Activated naive CD4-positive, alpha-beta T cell treated with anti-CD3 and anti-CD28 coated beads for 36 hours (primary cell): ENCODE measurements at regions not wholly inside any gene's neighbourhood (a gene's known extent, or its start where the extent isn't known, plus 50 kb on each side); places are given as distances from the start of the nearest gene placed in this dataset.
"Not testable (repeated sequence)": the region's sequence is repeated elsewhere in the genome, so short reads cannot be mapped to it uniquely, and the experiment has no call there.

Source experiments
- CTCF ChIA-PET: fragments of 350-600 bp; sonication (Branson Sonifier 250); formaldehyde crosslinking; loops from one replicate; lab custom pipeline; 2021; ENCODE audit warnings: antibody characterized with exemption; lab: Charles Lee
- DNase-seq: peaks from one replicate; pipeline ENCODE4 v3.0.0-alpha.2; 2020
- H3K27ac Mint-ChIP-seq: one replicate; pipeline ENCODE4 v1.8.0; 2021; ENCODE audit warnings: mild to moderate bottlenecking, mixed read lengths
- H3K27me3 Mint-ChIP-seq: one replicate; pipeline ENCODE4 v1.8.0; 2021; ENCODE audit warnings: low read depth, mixed read lengths
- H3K36me3 Mint-ChIP-seq: one replicate; pipeline ENCODE4 v1.8.0; 2021; ENCODE audit warnings: low read depth, mixed read lengths
- H3K4me1 Mint-ChIP-seq: one replicate; pipeline ENCODE4 v1.8.0; 2021; ENCODE audit warnings: low read depth, mixed read lengths
- H3K4me3 Mint-ChIP-seq: one replicate; pipeline ENCODE4 v1.8.0; 2021; ENCODE audit warnings: mild to moderate bottlenecking, moderate library complexity, mixed read lengths
- H3K9me3 Mint-ChIP-seq: one replicate; pipeline ENCODE4 v1.8.0; 2021; ENCODE audit warnings: mixed read lengths
- intact Hi-C: fragments of 100-400 bp; cut with micrococcal nuclease; formaldehyde crosslinking; loops from one replicate; pipeline ENCODE4 v1.15.1; 2023

DNA sequence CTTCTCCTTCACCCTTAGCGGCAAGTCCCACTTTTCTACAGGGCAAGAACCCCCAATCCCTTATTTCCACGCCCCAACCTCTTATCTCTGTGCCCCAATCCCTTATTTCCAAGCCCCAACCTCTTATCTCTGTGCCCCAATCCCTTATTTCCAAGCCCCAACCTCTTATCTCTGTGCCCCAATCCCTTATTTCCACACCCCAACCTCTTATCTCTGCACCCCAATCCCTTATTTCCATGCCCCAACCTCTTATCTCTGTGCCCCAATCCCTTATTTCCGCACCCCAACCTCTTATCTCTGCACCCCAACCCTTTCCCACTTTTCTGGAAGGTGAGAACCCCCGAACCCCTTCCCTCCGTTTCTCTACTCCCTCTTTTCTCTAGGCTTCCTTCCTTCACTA, 116.1 kb upstream of the GJE1 start:
- H3K9me3 Mint-ChIP-seq, DNase-seq, H3K4me3 Mint-ChIP-seq, H3K27ac Mint-ChIP-seq, CTCF ChIA-PET, H3K36me3 Mint-ChIP-seq: not testable (repeated sequence)
- intact Hi-C loops, result loop anchor here (10.0 kb wide), 1 partner anchor 532 kb away; no protein-coding TSS in a partner anchor
- peaks cover 27% of the 10 kb centered on the region for H3K27me3 Mint-ChIP-seq
- H3K4me1 Mint-ChIP-seq, result peaks cover 14% of the 10 kb centered on the region

DNA sequence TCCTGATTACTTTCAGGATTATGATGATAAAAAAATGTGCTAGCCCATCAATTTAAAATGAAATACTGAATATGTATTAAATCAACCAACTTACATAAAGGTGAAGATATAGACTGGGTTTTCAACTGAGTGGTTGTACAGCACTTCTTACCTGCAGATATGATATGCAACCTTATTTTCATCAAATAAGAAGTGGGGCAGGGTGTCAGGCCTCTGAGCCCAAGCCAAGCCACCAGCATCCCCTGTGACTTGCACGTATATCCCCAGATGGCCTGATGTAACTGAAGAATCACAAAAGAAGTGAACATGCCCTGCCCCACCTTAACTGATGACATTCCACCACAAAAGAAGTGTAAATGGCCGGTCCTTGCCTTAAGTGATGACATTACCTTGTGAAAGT, 117.3 kb upstream of the GJE1 start:
- Mint-ChIP-seq H3K4me1 (peaks cover 14% of the 10 kb centered on the region), H3K27me3 (peaks cover 27% of the 10 kb centered on the region)
- H3K9me3 Mint-ChIP-seq, DNase-seq, CTCF ChIA-PET, H3K27ac Mint-ChIP-seq, H3K36me3 Mint-ChIP-seq, H3K4me3 Mint-ChIP-seq: not testable (repeated sequence)
- intact Hi-C loops, result loop anchor here (10.0 kb wide), 1 partner anchor 531 kb away; no protein-coding TSS in a partner anchor

GRCh38 chr6:142015011-142015410, 117.7 kb upstream of the GJE1 start:
- H3K9me3 Mint-ChIP-seq, result no peaks in the 10 kb centered on the region
- no peak overlapping the region for H3K27ac Mint-ChIP-seq
- no peaks in the 10 kb centered on the region for H3K36me3 Mint-ChIP-seq
- H3K27me3 Mint-ChIP-seq, result peaks cover 27% of the 10 kb centered on the region
- no peak for DNase-seq
- H3K4me3 Mint-ChIP-seq, result no peak overlapping the region
- H3K4me1 Mint-ChIP-seq, result peaks cover 14% of the 10 kb centered on the region
- CTCF ChIA-PET, result no interaction called here
- intact Hi-C loops, result loop anchor here (10.0 kb wide), 1 partner anchor 530 kb away; no protein-coding TSS in a partner anchor

GRCh38 chr6:142014515-142014914, 118.2 kb upstream of the GJE1 start:
- H3K27ac Mint-ChIP-seq, result no peak overlapping the region
- peaks cover 25% of the 10 kb centered on the region for H3K27me3 Mint-ChIP-seq
- no peak overlapping the region for H3K4me3 Mint-ChIP-seq
- H3K9me3 Mint-ChIP-seq, result no peaks in the 10 kb centered on the region
- intact Hi-C loops, result loop anchor here (10.0 kb wide), 1 partner anchor 530 kb away; no protein-coding TSS in a partner anchor
- no peaks in the 10 kb centered on the region for H3K36me3 Mint-ChIP-seq
- CTCF ChIA-PET, result no interaction called here
- DNase-seq, result no peak
- peaks cover 14% of the 10 kb centered on the region for H3K4me1 Mint-ChIP-seq

GRCh38 chr6:142013875-142014495, 118.7 kb upstream of the GJE1 start:
- H3K27ac Mint-ChIP-seq, result no peak overlapping the region
- peaks cover 14% of the 10 kb centered on the region for H3K4me1 Mint-ChIP-seq
- intact Hi-C loops, result loop anchor here (1.0 to 10.0 kb wide), 3 partner anchors 25 to 529 kb away; no protein-coding TSS in a partner anchor
- DNase-seq, result no peak
- CTCF ChIA-PET, result no interaction called here
- no peak overlapping the region for H3K4me3 Mint-ChIP-seq
- no peaks in the 10 kb centered on the region for H3K36me3 Mint-ChIP-seq
- no peaks in the 10 kb centered on the region for H3K9me3 Mint-ChIP-seq
- H3K27me3 Mint-ChIP-seq, result peaks cover 29% of the 10 kb centered on the region

- Mint-ChIP-seq H3K4me1 (peaks cover 14% of the 10 kb centered on the region), H3K9me3 (no peaks in the 10 kb centered on the region), H3K27me3 (peaks cover 27% of the 10 kb centered on the region), H3K4me3 (no peak overlapping the region), H3K36me3 (no peaks in the 10 kb centered on the region), H3K27ac (no peak overlapping the region)
- CTCF ChIA-PET, result no interaction called here
- no peak for DNase-seq
- intact Hi-C loops, result loop anchor here (1.0 to 10.0 kb wide), 3 partner anchors 24 to 528 kb away; no protein-coding TSS in a partner anchor
Observed at GRCh38 chr6:142013287-142013686, 119.4 kb upstream of the GJE1 start.

- no peak overlapping the region for H3K27ac Mint-ChIP-seq
- DNase-seq, result no peak
- no peaks in the 10 kb centered on the region for H3K9me3 Mint-ChIP-seq
- peaks cover 14% of the 10 kb centered on the region for H3K4me1 Mint-ChIP-seq
- no peak overlapping the region for H3K4me3 Mint-ChIP-seq
- no peaks in the 10 kb centered on the region for H3K36me3 Mint-ChIP-seq
- peaks cover 29% of the 10 kb centered on the region for H3K27me3 Mint-ChIP-seq
- intact Hi-C loops, result loop anchor here (2.0 to 10.0 kb wide), 2 partner anchors 23 to 527 kb away; no protein-coding TSS in a partner anchor
- CTCF ChIA-PET, result interaction anchor here (0.6 to 1.1 kb wide), 2 partner anchors 15 to 98 kb away, joined by 3 to 6 read pairs; no protein-coding TSS in a partner anchor
Observed at GRCh38 chr6:142011775-142012174, 121.0 kb upstream of the GJE1 start.

DNA sequence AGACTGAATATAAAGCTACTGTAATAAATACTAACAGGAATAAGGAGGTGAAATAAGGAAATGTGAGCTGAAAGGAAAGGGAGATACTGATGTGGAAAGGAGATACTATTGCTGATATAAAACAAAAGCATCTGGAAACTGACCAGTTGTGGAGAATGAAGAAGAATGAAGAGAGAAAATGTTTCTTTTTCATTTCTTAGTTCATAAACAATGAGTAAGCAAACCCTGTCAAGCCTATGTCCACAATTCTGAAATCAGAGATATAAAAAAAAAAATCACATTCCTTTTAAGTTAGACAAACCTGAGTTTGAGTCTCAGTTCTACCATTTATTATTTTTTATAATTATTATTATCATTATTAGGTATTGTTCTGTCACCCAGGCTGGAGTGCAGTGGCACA, 121.6 kb upstream of the GJE1 start:
- no peak overlapping the region for H3K4me3 Mint-ChIP-seq
- H3K36me3 Mint-ChIP-seq, result no peaks in the 10 kb centered on the region
- CTCF ChIA-PET, result interaction anchor here (0.6 to 1.1 kb wide), 2 partner anchors 16 to 99 kb away, joined by 3 to 6 read pairs; no protein-coding TSS in a partner anchor
- peaks cover 29% of the 10 kb centered on the region for H3K27me3 Mint-ChIP-seq
- H3K27ac Mint-ChIP-seq, result no peak overlapping the region
- H3K4me1 Mint-ChIP-seq, result peaks cover 14% of the 10 kb centered on the region
- no peak for DNase-seq
- H3K9me3 Mint-ChIP-seq, result no peaks in the 10 kb centered on the region
- intact Hi-C loops, result loop anchor here (10.0 kb wide), 1 partner anchor 526 kb away; no protein-coding TSS in a partner anchor

GRCh38 chr6:142009647-142010046, 123.1 kb upstream of the GJE1 start:
- no peaks in the 10 kb centered on the region for H3K36me3 Mint-ChIP-seq
- H3K4me3 Mint-ChIP-seq, result no peak overlapping the region
- H3K4me1 Mint-ChIP-seq, result peaks cover 12% of the 10 kb centered on the region
- no peak overlapping the region for H3K27ac Mint-ChIP-seq
- CTCF ChIA-PET, result interaction anchor here (0.9 kb wide), 1 partner anchor 20 kb away, joined by 3 read pairs; no protein-coding TSS in a partner anchor
- no peak for DNase-seq
- H3K27me3 Mint-ChIP-seq, result peaks cover 15% of the 10 kb centered on the region
- no peaks in the 10 kb centered on the region for H3K9me3 Mint-ChIP-seq
- intact Hi-C loops, result loop anchor here (10.0 kb wide), 1 partner anchor 525 kb away; no protein-coding TSS in a partner anchor

DNA sequence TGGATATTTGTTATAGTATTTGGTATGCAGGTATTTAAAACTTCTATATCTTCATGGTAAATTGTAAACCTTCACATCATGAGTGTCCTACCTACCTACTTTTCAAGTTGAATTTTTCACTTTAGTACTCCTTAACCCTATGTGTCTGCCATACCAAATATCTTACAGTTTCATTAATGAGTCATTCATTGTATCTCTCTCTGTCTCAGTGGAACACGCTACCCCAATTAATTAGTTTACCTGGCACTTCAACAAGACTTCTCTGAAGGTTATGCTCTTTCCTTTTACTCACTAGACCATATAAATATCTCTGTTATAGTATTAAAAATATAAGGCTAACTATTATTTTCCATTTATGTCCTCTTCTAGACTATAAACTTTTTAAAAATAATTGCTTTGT, 123.9 kb upstream of the GJE1 start:
- Mint-ChIP-seq H3K36me3 (no peaks in the 10 kb centered on the region), H3K27ac (no peak overlapping the region), H3K9me3 (no peaks in the 10 kb centered on the region), H3K4me1 (peaks cover 5% of the 10 kb centered on the region), H3K4me3 (no peak overlapping the region), H3K27me3 (peaks cover 14% of the 10 kb centered on the region)
- DNase-seq, result no peak
- intact Hi-C loops, result no loop called here
- CTCF ChIA-PET, result no interaction called here

- CTCF ChIA-PET, result no interaction called here
- H3K36me3 Mint-ChIP-seq, result no peaks in the 10 kb centered on the region
- H3K4me1 Mint-ChIP-seq, result peaks cover 2% of the 10 kb centered on the region
- no peak overlapping the region for H3K4me3 Mint-ChIP-seq
- no peaks in the 10 kb centered on the region for H3K9me3 Mint-ChIP-seq
- DNase-seq, result no peak
- peaks cover 14% of the 10 kb centered on the region for H3K27me3 Mint-ChIP-seq
- no peak overlapping the region for H3K27ac Mint-ChIP-seq
- intact Hi-C loops, result no loop called here
Observed at GRCh38 chr6:142008016-142008735, 124.5 kb upstream of the GJE1 start.

DNA sequence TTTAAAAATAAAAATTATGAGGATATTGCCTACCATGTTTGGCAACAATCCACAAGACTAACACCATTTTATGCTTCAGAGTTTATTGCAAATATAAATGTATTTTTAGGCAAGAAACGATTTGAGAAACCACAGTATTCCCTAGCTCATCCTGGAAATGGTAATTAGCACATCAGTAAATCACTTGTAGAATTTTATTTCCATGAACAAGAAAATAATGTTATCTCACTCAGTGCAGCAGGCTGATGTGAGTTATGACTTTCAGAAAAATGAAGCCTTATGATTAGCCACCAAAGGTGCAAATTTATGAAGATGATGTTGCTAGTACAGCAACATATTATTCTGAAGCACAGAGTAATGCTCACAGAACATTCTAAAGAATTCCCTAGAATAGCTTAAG, 127.7 kb upstream of the GJE1 start:
- Mint-ChIP-seq H3K4me3 (no peak overlapping the region), H3K27me3 (peaks cover 12% of the 10 kb centered on the region), H3K36me3 (no peaks in the 10 kb centered on the region), H3K4me1 (no peaks in the 10 kb centered on the region), H3K9me3 (no peaks in the 10 kb centered on the region), H3K27ac (no peak overlapping the region)
- DNase-seq, result no peak
- CTCF ChIA-PET, result interaction anchor here (0.7 to 1.1 kb wide), 2 partner anchors 16 to 927 kb away, joined by 3 read pairs; no protein-coding TSS in a partner anchor
- intact Hi-C loops, result no loop called here
